H1 (cell line): ENCODE measurements at regions not wholly inside any gene's neighbourhood (a gene's known extent, or its start where the extent isn't known, plus 50 kb on each side); places are given as distances from the start of the nearest gene placed in this dataset.

ENCODE experiments used
- CTCF ChIA-PET: fragments of 300-600 bp; sonication (Branson Sonifier 250); formaldehyde crosslinking; loops from one replicate; lab custom pipeline; 2021; ENCODE audit not compliant: partially characterized antibody; lab: Charles Lee
- POLR2A ChIA-PET: fragments of 300-600 bp; sonication (Branson Sonifier 250); formaldehyde crosslinking; loops from one replicate; lab custom pipeline; 2021; ENCODE audit warnings: inconsistent platforms; ENCODE audit not compliant: partially characterized antibody; lab: Charles Lee
- DNase-seq, 2 experiments: peaks; one replicate each; pipeline versions ENCODE4 v3.0.0 to v3.0.0-alpha.2; 2010 to 2022; ENCODE audit warnings: low spot score in 2 of 2, low read depth in 1 of 2, mixed read lengths in 1 of 2
- FAIRE-seq: peaks from 2 replicates; lab custom pipeline; 2011; peaks lifted over from hg19 to GRCh38; lab: Jason Lieb, UNC
- H2AFZ ChIP-seq: 2 replicates; pipeline ENCODE4 v1.8.1; 2012; ENCODE audit warnings: low read length, inconsistent platforms
- H2AK5ac ChIP-seq: 2 replicates; pipeline ENCODE4 v1.6.1; 2013; ENCODE audit warnings: low read depth, low read length
- H2BK120ac ChIP-seq: replicated peaks from 2 replicates; pipeline ENCODE3; 2013; ENCODE audit warnings: low read depth, low read length, inconsistent platforms
- H2BK12ac ChIP-seq: 2 replicates; pipeline ENCODE4 v1.6.1; 2013; ENCODE audit warnings: low read depth, low read length
- H2BK15ac ChIP-seq: 2 replicates; pipeline ENCODE4 v1.6.1; 2013; ENCODE audit warnings: low read length
- H2BK20ac ChIP-seq: 2 replicates; pipeline ENCODE4 v1.6.1; 2013; ENCODE audit warnings: low read length
- H2BK5ac ChIP-seq: 2 replicates; pipeline ENCODE4 v1.6.1; 2013; ENCODE audit warnings: low read depth, low read length
- H3K14ac ChIP-seq: 2 replicates; pipeline ENCODE4 v1.6.1; 2013; ENCODE audit warnings: inconsistent platforms; ENCODE audit not compliant: insufficient read length
- H3K18ac ChIP-seq: 2 replicates; pipeline ENCODE4 v1.6.1; 2013; ENCODE audit warnings: low read length; ENCODE audit errors: extremely low read depth
- H3K23ac ChIP-seq: 2 replicates; pipeline ENCODE4 v1.6.1; 2013; ENCODE audit warnings: inconsistent platforms; ENCODE audit not compliant: insufficient read length
- H3K23me2 ChIP-seq: 2 replicates; pipeline ENCODE4 v1.6.1; 2013; ENCODE audit warnings: low read depth, low read length
- H3K27ac ChIP-seq: 2 replicates; pipeline ENCODE4 v1.6.1; 2011; ENCODE audit warnings: low read depth, low read length, inconsistent platforms
- H3K27me3 ChIP-seq, 4 experiments: replicated peaks in 1 of 4; 1 replicate in 1 of 4; 2 replicates in 3 of 4; pipeline versions ENCODE4 v1.6.1 to v1.8.1; 2011 to 2013; ENCODE audit warnings: low read length in 3 of 4, mild to moderate bottlenecking in 3 of 4, inconsistent platforms in 2 of 4, mixed read lengths in 2 of 4, moderate library complexity in 1 of 4; ENCODE audit not compliant: control insufficient read depth in 3 of 4, insufficient read depth in 3 of 4; ENCODE audit errors: extremely low read depth in 1 of 4
- H3K36me3 ChIP-seq, 4 experiments: 2 replicates each; pipeline versions ENCODE4 v1.6.1 to v1.8.1; 2011 to 2013; ENCODE audit warnings: mild to moderate bottlenecking in 4 of 4, low read length in 3 of 4, moderate library complexity in 2 of 4, control low read depth in 1 of 4, inconsistent platforms in 1 of 4; ENCODE audit not compliant: insufficient read depth in 4 of 4, control insufficient read depth in 2 of 4
- H3K4ac ChIP-seq: replicated peaks from 2 replicates; pipeline ENCODE3; 2013; ENCODE audit warnings: low read length, low read depth, mixed read lengths, inconsistent platforms; ENCODE audit not compliant: insufficient read length
- H3K4me1 ChIP-seq, 4 experiments: replicated peaks in 1 of 4; 1 replicate in 1 of 4; 2 replicates in 3 of 4; pipeline versions ENCODE4 v1.6.1 to v1.8.1; 2011 to 2013; ENCODE audit warnings: low read length in 3 of 4, inconsistent platforms in 2 of 4, mixed read lengths in 1 of 4; ENCODE audit not compliant: insufficient read depth in 4 of 4, control insufficient read depth in 3 of 4
- H3K4me2 ChIP-seq, 2 experiments: 2 replicates each; pipeline versions ENCODE4 v1.6.1 to v1.8.1; 2011 to 2013; ENCODE audit warnings: low read depth in 2 of 2, low read length in 2 of 2, control low read depth in 1 of 2, inconsistent platforms in 1 of 2, mild to moderate bottlenecking in 1 of 2; ENCODE audit not compliant: insufficient read depth in 1 of 2
- H3K4me3 ChIP-seq, 4 experiments: fragments of 200-600, 300-600 bp in 1 of 4; sonication (generic), shearing (Covaris generic), sonication (Bioruptor Twin) in 1 of 4; 2 replicates each; pipeline versions ENCODE4 v1.5.1 to v1.8.1; 2011 to 2016; ENCODE audit warnings: low read length in 4 of 4, low read depth in 3 of 4, control low read depth in 2 of 4, inconsistent platforms in 2 of 4, mild to moderate bottlenecking in 2 of 4, mixed read lengths in 1 of 4, moderate library complexity in 1 of 4; ENCODE audit not compliant: insufficient read depth in 2 of 4; ENCODE audit errors: extremely low read depth in 1 of 4
- H3K56ac ChIP-seq: replicated peaks from 2 replicates; pipeline ENCODE3; 2013; ENCODE audit warnings: low read depth, mild to moderate bottlenecking, mixed read lengths, low read length, inconsistent platforms; ENCODE audit not compliant: insufficient read length
- H3K79me1 ChIP-seq: 2 replicates; pipeline ENCODE4 v1.6.1; 2013; ENCODE audit warnings: low read depth, low read length, control low read depth
- H3K79me2 ChIP-seq, 2 experiments: 2 replicates each; pipeline versions ENCODE4 v1.6.1 to v1.8.1; 2012 to 2013; ENCODE audit warnings: low read length in 2 of 2, mild to moderate bottlenecking in 2 of 2, inconsistent platforms in 1 of 2; ENCODE audit not compliant: insufficient read depth in 2 of 2, control insufficient read depth in 1 of 2
- H3K9ac ChIP-seq, 4 experiments: replicated peaks in 1 of 4; 1 replicate in 1 of 4; 2 replicates in 3 of 4; pipeline versions ENCODE4 v1.6.1 to v1.8.1; 2011 to 2013; ENCODE audit warnings: low read depth in 3 of 4, low read length in 3 of 4, control low read depth in 2 of 4, mild to moderate bottlenecking in 2 of 4, moderate library complexity in 2 of 4, inconsistent platforms in 1 of 4; ENCODE audit errors: extremely low read depth in 1 of 4
- H3K9me3 ChIP-seq, 2 experiments: 2 replicates each; pipeline versions ENCODE4 v1.6.1 to v1.8.1; 2012 to 2013; ENCODE audit warnings: mild to moderate bottlenecking in 2 of 2, moderate library complexity in 2 of 2, control low read depth in 1 of 2, inconsistent platforms in 1 of 2, low read depth in 1 of 2, low read length in 1 of 2, mixed read lengths in 1 of 2; ENCODE audit not compliant: insufficient read depth in 2 of 2
- H4K20me1 ChIP-seq, 2 experiments: replicated peaks in 1 of 2; 2 replicates each; pipeline versions ENCODE3 to v1.8.1; 2011 to 2013; ENCODE audit warnings: inconsistent platforms in 2 of 2, low read length in 2 of 2, mild to moderate bottlenecking in 1 of 2; ENCODE audit not compliant: insufficient read depth in 2 of 2, control insufficient read depth in 1 of 2
- H4K5ac ChIP-seq: 2 replicates; pipeline ENCODE4 v1.6.1; 2013; ENCODE audit warnings: low read length, low read depth, mixed read lengths, inconsistent platforms; ENCODE audit not compliant: insufficient read length
- H4K8ac ChIP-seq: 2 replicates; pipeline ENCODE4 v1.8.0; 2013; ENCODE audit warnings: mild to moderate bottlenecking, moderate library complexity, low read length, inconsistent platforms; ENCODE audit not compliant: insufficient read depth; ENCODE audit errors: extremely low read depth
- H4K91ac ChIP-seq: replicated peaks from 2 replicates; pipeline ENCODE3; 2013; ENCODE audit warnings: low read length, mixed read lengths, inconsistent platforms; ENCODE audit not compliant: insufficient read length
- ASH2L ChIP-seq: fragments of 200-600, 300-600 bp; sonication (generic); IDR thresholded peaks from one replicate; pipeline ENCODE4 v1.7.1; 2017; ENCODE audit warnings: low read length
- SP2 ChIP-seq: IDR thresholded peaks from 2 replicates; pipeline ENCODE4 v1.6.1; 2012; ENCODE audit warnings: mild to moderate bottlenecking, low read length, inconsistent platforms
- WGBS, 2 experiments: shearing (Covaris generic) in 1 of 2; methylation state at CpG; one replicate each; pipeline versions ENCODE4 v1.1.6 to v1.1.7; 2013 to 2015; ENCODE audit warnings: low lambda C conversion rate in 2 of 2, mixed read lengths in 2 of 2, inconsistent platforms in 1 of 2, low coverage in 1 of 2, missing lambda C conversion rate in 1 of 2; ENCODE audit not compliant: insufficient replicate concordance in 2 of 2, insufficient coverage in 1 of 2, insufficient read length in 1 of 2; ENCODE audit errors: extremely low coverage in 1 of 2, missing lambda C conversion rate in 1 of 2; 5-methylcytosine and 5-hydroxymethylcytosine counted together

GRCh38 chr5:158621391-158621790, 478.3 kb downstream of the EBF1 start:
- Histone ChIP-seq H3K14ac (no peak overlapping the region), H4K5ac (no peak overlapping the region), H3K18ac (no peak overlapping the region), H4K91ac (no peak overlapping the region), H2BK120ac (no peak overlapping the region), H3K23me2 (no peaks in the 10 kb centered on the region), H3K27ac (no peak overlapping the region), H3K9me3 (no peaks in the 10 kb centered on the region), H3K79me1 (no peaks in the 10 kb centered on the region), H3K27me3 (no peaks in the 10 kb centered on the region), H4K8ac (no peak overlapping the region), H3K9ac (no peak overlapping the region), H3K36me3 (no peaks in the 10 kb centered on the region), H2AFZ (no peak overlapping the region; the same call in 1 of the 2 replicates), H2BK20ac (no peak overlapping the region), H3K4me1 (no peaks in the 10 kb centered on the region), H3K23ac (no peak overlapping the region), H2BK5ac (no peak overlapping the region), H2BK12ac (no peak overlapping the region), H3K79me2 (no peaks in the 10 kb centered on the region), H3K56ac (no peak overlapping the region), H2BK15ac (no peak overlapping the region), H3K4me3 (no peak overlapping the region), H4K20me1 (no peaks in the 10 kb centered on the region), H3K4ac (no peak overlapping the region), H2AK5ac (no peak overlapping the region), H3K4me2 (no peak overlapping the region)
- FAIRE-seq (no peak), DNase-seq (no peak)
- POLR2A ChIA-PET: no interaction called here
- 85% methylated on average over 2 of the region's 2 CpGs; no CpG with 5 or more reads in 1 of the 2 experiments for WGBS, 2 experiments
- CTCF ChIA-PET: no interaction called here
- no peak for TF ChIP-seq SP2
- TF ChIP-seq ASH2L: no peak
